Bronchial epithelial cell (primary cell): ENCODE measurements at regions not wholly inside any gene's neighbourhood (a gene's known extent, or its start where the extent isn't known, plus 50 kb on each side); places are given as distances from the start of the nearest gene placed in this dataset.
"Not testable (repeated sequence)": the region's sequence is repeated elsewhere in the genome, so short reads cannot be mapped to it uniquely, and the experiment has no call there.

Experiments
- DNase-seq: peaks from one replicate; pipeline ENCODE4 v3.0.0-alpha.2; 2010; ENCODE audit warnings: low read depth
- FAIRE-seq: peaks from 2 replicates; lab custom pipeline; 2011; peaks lifted over from hg19 to GRCh38; lab: Jason Lieb, UNC
- H3K27me3 ChIP-seq: 2 replicates; pipeline ENCODE4 v1.5.1; 2011; ENCODE audit warnings: low read length; ENCODE audit not compliant: control insufficient read depth, insufficient read depth
- H3K36me3 ChIP-seq: 2 replicates; pipeline ENCODE4 v1.5.1; 2011; ENCODE audit warnings: low read length; ENCODE audit not compliant: control insufficient read depth, insufficient read depth
- H3K4me3 ChIP-seq: 2 replicates; pipeline ENCODE4 v1.5.1; 2011; ENCODE audit warnings: mild to moderate bottlenecking, low read depth, low read length, control low read depth
- CTCF ChIP-seq: IDR thresholded peaks from 2 replicates; pipeline ENCODE4 v1.5.1; 2011; ENCODE audit warnings: mild to moderate bottlenecking, moderate library complexity, low read length, control low read depth, inconsistent platforms; ENCODE audit not compliant: insufficient read depth, severe bottlenecking

DNA sequence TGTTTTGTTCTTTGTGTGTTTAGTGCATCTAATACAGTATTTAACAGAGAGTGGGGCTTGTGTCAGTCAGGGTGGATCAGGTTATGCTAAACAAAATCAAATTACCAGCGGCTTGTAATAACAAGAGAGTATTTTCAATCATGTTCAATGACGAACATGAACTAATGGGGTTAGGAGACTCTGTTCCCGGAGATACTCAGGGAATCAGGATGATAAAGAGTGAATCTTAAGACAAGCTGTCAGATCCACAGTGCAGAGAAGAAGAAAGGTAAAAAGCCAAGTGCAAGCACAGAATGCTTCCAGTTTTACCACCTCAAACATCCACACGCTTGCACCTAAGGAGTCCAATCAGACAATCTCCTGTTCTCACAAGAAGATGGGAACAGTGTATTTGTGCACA lies 1331.5 kb upstream of the TMEM132C start:
- no peak for FAIRE-seq
- TF ChIP-seq CTCF, result no peak
- H3K27me3 ChIP-seq, result no peaks in the 10 kb centered on the region
- H3K36me3 ChIP-seq, result no peaks in the 10 kb centered on the region
- no peak for DNase-seq
- H3K4me3 ChIP-seq, result no peak overlapping the region

DNA sequence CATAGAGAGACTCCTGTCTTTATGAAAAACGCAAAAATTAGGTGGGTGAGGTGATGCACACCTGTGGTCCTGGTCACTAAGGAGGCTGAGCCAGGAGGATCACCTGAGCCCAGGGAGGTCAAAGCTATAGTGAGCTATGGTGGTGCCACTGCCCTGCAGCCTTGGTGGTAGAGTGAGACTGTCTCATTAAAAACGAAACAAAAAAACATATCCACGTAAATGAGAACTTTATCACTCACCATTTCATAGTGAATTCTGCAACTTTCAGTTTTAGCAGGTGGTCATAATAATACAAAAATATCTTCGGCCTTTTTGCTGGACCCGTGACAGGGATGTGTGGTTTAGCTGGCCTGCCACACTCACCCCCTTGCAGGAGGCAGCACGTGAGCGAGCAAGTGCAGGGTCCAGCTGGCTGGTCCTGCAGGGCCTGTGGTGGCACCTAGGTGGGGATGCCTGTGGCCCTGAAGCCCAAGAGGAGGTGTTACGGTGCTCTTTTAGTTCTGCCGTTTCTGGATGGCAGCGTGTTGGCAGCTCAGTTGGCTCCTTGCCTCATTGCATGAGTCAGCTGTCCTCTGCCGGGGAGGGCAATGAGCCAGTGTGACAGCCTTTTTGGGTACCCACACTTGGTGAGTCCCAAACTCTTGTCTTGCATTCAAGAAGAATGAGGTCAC lies 1330.7 kb upstream of the TMEM132C start:
- Histone ChIP-seq H3K4me3 (no peak overlapping the region), H3K36me3 (no peaks in the 10 kb centered on the region)

DNA sequence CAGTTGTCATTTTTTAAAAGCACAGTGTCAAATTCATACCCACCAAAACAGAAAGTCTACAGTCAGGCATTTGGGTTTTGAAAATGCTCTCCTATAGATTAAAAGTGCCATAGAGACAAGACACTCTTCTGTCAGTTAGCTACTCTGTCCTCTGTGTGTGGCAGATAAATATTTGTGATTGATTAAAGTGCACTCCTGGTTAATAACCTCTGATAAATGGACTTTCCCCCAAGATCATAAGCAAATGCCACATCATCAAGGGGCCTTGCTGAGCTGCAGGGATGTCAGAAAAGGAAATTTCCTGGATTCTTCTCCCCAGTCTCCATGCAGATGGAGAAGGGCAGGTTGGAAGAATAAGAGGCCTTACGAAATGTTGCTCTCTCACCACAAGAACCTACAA lies 1329.5 kb upstream of the TMEM132C start:
- DNase-seq, result no peak
- no peaks in the 10 kb centered on the region for H3K27me3 ChIP-seq
- no peak overlapping the region for H3K4me3 ChIP-seq
- no peak for TF ChIP-seq CTCF
- FAIRE-seq, result no peak
- no peaks in the 10 kb centered on the region for H3K36me3 ChIP-seq

More for the DNA sequence above, 1330.7 kb upstream of the TMEM132C start:
- TF ChIP-seq CTCF, result no peak
- DNase-seq (no peak), FAIRE-seq (no peak)
- no peaks in the 10 kb centered on the region for H3K27me3 ChIP-seq

DNA sequence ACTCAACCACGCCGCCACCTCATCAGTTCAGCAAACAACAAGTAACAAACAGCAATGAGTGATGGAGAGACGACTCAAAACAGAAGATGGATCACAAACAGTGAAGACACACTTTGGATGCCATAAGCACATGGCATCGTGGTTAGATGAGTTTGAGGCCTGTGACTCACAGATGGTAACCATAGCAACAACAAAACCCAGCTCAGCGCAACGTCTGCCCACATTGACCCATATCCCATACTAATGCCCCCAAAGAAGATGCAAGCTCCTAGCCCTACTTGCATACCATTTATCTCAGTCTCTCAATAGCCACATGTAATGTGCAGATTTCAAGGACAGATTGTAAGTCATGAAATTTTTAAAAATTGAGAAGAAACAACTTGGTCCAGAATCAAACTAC lies 1322.3 kb upstream of the TMEM132C start:
- Histone ChIP-seq H3K36me3 (no peaks in the 10 kb centered on the region), H3K4me3 (no peak overlapping the region), H3K27me3 (no peaks in the 10 kb centered on the region)
- no peak for DNase-seq
- peak; percentile 64 for FAIRE-seq
- TF ChIP-seq CTCF, result no peak

DNA sequence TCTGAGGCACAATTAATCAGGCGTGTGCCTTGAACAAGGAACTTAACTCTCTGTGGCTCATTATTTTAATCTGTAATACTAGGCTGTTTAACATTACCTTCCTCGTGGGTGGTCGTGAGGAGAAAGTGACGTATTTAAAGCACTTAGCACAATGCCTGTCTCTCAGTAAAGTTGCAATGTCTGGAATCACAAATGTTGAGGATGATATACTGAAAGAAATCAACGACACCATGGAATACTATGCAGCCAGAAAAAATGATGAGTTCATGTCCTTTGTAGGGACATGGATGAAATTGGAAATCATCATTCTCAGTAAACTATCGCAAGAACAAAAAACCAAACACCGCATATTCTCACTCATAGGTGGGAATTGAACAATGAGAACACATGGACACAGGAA lies 1320.0 kb upstream of the TMEM132C start:
- DNase-seq, FAIRE-seq, H3K27me3 ChIP-seq, H3K4me3 ChIP-seq, H3K36me3 ChIP-seq: not testable (repeated sequence)

GRCh38 chr12:126949558-126949957 lies 1317.4 kb upstream of the TMEM132C start:
- H3K27me3 ChIP-seq, result no peaks in the 10 kb centered on the region
- no peak overlapping the region for H3K4me3 ChIP-seq
- DNase-seq, result no peak
- FAIRE-seq, result no peak
- TF ChIP-seq CTCF, result no peak
- no peaks in the 10 kb centered on the region for H3K36me3 ChIP-seq
